Chondrocyte (in vitro differentiated cells): ENCODE measurements at regions not wholly inside any gene's neighbourhood (a gene's known extent, or its start where the extent isn't known, plus 50 kb on each side); places are given as distances from the start of the nearest gene placed in this dataset.

ENCODE experiments used
- DNase-seq: peaks from one replicate; pipeline ENCODE4 v3.0.0; 2021; ENCODE audit warnings: mixed read lengths, low spot score
- H3K27ac Mint-ChIP-seq: one replicate; pipeline ENCODE4 v1.8.0; 2021; ENCODE audit warnings: mild to moderate bottlenecking, moderate library complexity, mixed read lengths; ENCODE audit not compliant: unreplicated experiment
- H3K27me3 Mint-ChIP-seq: 2 replicates; pipeline ENCODE4 v1.8.0; 2021; ENCODE audit warnings: low read depth, mixed read lengths
- H3K36me3 Mint-ChIP-seq: 2 replicates; pipeline ENCODE4 v1.8.0; 2021; ENCODE audit warnings: low read depth, mixed read lengths
- H3K4me1 Mint-ChIP-seq: 2 replicates; pipeline ENCODE4 v1.8.0; 2021; ENCODE audit warnings: low read depth, mild to moderate bottlenecking, mixed read lengths
- H3K4me3 Mint-ChIP-seq: one replicate; pipeline ENCODE4 v1.8.0; 2021; ENCODE audit warnings: mild to moderate bottlenecking, moderate library complexity, mixed read lengths; ENCODE audit not compliant: unreplicated experiment
- H3K9me3 Mint-ChIP-seq: 2 replicates; pipeline ENCODE4 v1.8.0; 2021; ENCODE audit warnings: low read depth, mixed read lengths
- TF ChIP-seq, protein P1 (sequence below): fragments of 200-600 bp; sonication (generic); IDR thresholded peaks from 2 replicates; pipeline ENCODE4 v1.5.0; 2021; ENCODE audit warnings: antibody characterized with exemption, mild to moderate bottlenecking, moderate library complexity

DNA sequence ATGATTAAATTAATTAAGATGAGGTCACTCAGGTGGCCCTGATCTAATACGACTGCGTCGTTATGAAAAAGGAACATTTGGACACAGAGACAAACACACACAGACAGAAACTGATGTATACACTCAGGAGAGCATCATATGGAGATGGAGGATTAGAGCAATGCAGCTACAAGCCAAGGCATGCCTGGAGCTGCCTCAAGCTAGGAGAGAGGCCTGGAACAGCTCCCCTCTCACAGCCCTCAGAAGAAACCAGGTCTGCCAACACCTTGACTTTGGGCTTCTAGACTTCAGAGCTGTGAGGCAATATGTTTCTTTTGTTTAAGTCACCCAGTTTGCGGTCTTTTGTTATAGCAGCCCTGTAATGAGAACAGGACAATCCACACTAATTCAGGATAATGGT lies 318.9 kb downstream of the HS3ST3B1 start:
- Mint-ChIP-seq H3K27me3 (no peaks in the 10 kb centered on the region), H3K4me1 (peaks cover 23% of the 10 kb centered on the region), H3K27ac (no peak overlapping the region), H3K9me3 (peaks cover 2% of the 10 kb centered on the region), H3K4me3 (no peak overlapping the region), H3K36me3 (no peaks in the 10 kb centered on the region)
- TF ChIP-seq, protein P1, sequence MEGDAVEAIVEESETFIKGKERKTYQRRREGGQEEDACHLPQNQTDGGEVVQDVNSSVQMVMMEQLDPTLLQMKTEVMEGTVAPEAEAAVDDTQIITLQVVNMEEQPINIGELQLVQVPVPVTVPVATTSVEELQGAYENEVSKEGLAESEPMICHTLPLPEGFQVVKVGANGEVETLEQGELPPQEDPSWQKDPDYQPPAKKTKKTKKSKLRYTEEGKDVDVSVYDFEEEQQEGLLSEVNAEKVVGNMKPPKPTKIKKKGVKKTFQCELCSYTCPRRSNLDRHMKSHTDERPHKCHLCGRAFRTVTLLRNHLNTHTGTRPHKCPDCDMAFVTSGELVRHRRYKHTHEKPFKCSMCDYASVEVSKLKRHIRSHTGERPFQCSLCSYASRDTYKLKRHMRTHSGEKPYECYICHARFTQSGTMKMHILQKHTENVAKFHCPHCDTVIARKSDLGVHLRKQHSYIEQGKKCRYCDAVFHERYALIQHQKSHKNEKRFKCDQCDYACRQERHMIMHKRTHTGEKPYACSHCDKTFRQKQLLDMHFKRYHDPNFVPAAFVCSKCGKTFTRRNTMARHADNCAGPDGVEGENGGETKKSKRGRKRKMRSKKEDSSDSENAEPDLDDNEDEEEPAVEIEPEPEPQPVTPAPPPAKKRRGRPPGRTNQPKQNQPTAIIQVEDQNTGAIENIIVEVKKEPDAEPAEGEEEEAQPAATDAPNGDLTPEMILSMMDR = no peak
- DNase-seq = no peak

DNA sequence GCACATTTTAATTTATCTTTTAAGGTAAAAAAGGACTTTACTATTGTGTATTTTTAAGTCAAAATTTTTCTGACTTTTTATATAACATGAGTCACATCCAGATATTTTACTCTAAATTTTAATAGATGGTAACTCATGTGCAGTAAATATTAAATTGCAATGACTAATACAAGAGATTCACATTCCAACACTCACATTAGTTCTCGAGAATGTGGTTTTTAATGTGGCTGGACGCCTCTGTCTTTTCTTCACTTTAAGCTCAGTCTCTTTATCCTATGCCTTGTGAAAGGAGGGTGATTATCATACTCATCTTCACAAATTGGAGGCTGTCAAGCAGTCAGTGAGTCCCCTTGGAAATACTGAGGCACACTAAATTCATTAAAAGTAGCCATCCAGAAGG lies 315.6 kb downstream of the HS3ST3B1 start:
- TF ChIP-seq, protein P1 = no peak
- H3K4me3 Mint-ChIP-seq = no peak overlapping the region
- peaks cover 1% of the 10 kb centered on the region for H3K36me3 Mint-ChIP-seq
- DNase-seq = no peak
- peaks cover 7% of the 10 kb centered on the region for H3K9me3 Mint-ChIP-seq
- H3K4me1 Mint-ChIP-seq = peaks cover 15% of the 10 kb centered on the region
- H3K27ac Mint-ChIP-seq = peak overlapping the region; percentile 30
- no peaks in the 10 kb centered on the region for H3K27me3 Mint-ChIP-seq

DNA sequence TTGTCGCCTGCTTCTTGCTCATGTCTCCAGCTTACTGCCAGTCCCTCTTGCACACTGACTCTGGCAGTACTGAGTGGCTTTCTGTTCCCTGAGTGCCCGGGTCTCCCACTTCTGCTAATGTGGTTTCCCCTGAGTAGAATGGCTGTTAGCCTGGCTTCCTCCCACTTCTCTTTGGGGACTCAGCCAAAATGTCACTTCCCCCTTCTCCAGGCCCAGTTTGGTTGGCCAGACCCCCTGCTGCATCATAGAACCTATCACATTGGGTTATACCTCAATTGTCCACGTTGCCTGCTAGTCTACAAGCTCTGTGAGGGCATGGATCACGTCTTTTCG lies 304.4 kb downstream of the HS3ST3B1 start:
- no peaks in the 10 kb centered on the region for H3K27me3 Mint-ChIP-seq
- peaks cover 6% of the 10 kb centered on the region for H3K36me3 Mint-ChIP-seq
- no peak for DNase-seq
- no peak overlapping the region for H3K27ac Mint-ChIP-seq
- H3K4me1 Mint-ChIP-seq = no peaks in the 10 kb centered on the region
- H3K9me3 Mint-ChIP-seq = peaks cover 20% of the 10 kb centered on the region
- TF ChIP-seq, protein P1 = no peak
- no peak overlapping the region for H3K4me3 Mint-ChIP-seq

DNA sequence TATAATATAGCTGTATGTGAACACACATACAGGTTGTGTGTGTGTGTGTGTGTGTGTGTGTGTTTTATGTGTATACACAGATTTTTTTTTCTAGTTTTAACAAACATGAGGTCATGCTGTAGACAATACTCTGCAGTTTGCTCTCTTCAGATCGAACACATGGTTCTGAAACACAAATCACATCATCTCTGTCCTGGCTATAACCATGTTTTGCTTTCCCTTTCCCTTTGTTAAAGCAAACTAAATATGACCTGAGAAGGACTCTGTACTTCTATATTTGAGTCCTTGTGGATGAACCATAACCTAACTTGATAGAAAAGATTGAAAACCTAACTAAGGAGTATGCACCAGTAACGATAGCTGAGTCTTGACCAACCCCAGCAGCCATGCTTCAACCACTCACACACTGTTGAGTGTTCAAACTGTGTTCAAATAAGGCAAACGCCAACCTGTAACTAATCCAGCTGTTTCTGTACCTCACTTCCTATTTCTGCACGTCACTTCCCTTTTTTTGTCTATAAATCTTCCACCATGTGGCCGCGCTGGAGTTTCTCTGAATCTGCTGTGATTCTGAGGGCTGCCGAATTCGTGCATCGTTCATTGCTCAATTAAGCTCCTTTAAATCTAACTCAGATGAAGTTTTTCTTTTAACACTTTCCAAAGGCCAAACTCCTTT lies 303.8 kb downstream of the HS3ST3B1 start:
- TF ChIP-seq, protein P1 = no peak
- Mint-ChIP-seq H3K9me3 (peaks cover 24% of the 10 kb centered on the region), H3K4me1 (no peaks in the 10 kb centered on the region), H3K27ac (no peak overlapping the region), H3K36me3 (peaks cover 7% of the 10 kb centered on the region), H3K4me3 (no peak overlapping the region), H3K27me3 (no peaks in the 10 kb centered on the region)
- no peak for DNase-seq

DNA sequence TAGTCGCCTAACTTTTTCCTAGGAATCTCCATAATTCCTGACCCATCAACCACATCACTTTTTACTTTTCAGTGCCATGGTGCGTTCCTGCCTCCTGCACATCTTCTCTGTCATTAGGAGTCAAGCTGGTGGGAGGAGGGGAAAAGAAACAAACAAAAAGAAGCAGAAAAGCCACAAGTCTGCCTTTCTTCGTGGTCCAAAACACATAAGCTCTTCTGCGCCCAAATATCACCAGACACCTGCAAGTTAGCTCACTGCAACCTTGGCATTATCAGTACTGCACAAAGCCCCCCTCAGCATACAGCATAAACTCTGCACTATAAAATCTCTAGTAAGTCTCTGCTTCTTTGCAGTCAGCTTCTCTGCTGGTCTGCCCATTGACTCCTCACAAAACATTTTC lies 295.3 kb downstream of the HS3ST3B1 start:
- Mint-ChIP-seq H3K27ac (no peak overlapping the region), H3K27me3 (peaks cover 3% of the 10 kb centered on the region), H3K4me1 (no peaks in the 10 kb centered on the region), H3K9me3 (peaks cover 12% of the 10 kb centered on the region), H3K36me3 (peaks cover 7% of the 10 kb centered on the region), H3K4me3 (no peak overlapping the region)
- no peak for DNase-seq
- TF ChIP-seq, protein P1 = no peak
